ENCODE measurements at regions not wholly inside any gene's neighbourhood (a gene's known extent, or its start where the extent isn't known, plus 50 kb on each side); places are given as distances from the start of the nearest gene placed in this dataset.

DNA sequence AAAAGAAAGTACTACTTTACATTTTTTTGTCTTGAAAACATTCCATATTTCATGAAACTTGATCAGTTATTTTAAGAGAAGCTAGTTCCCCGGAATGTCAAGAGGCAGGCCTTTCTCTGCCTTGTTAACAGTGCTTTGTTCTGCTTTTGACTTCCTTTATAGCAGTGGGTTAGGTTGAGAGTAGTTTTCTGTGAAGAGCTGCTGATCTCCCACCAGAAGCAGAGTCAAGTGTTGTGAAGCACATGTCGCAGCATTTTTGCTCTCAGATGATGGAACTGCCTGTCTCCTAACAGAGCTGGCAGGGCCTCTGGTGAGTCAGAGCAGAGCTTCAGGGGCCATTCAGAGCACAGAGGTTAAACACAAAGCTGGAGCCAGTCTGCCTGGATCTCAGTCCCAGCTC, 871.8 kb downstream of the SLC4A3 start:
- no peaks in the 10 kb centered on the region for H3K36me3 ChIP-seq (ENCODE audit: insufficient read depth, low read length)
- H3K36me3 Mint-ChIP-seq (ENCODE audit: low read depth, unreplicated experiment) = no peaks in the 10 kb centered on the region
- H3K4me3 ChIP-seq (ENCODE audit: insufficient read depth, low read depth, low read length) = no peak overlapping the region
- H2AFZ ChIP-seq (ENCODE audit: low read depth, low read length) = peak overlapping the region; percentile 39
- H3K79me2 ChIP-seq (ENCODE audit: insufficient read depth, low read length) = no peaks in the 10 kb centered on the region
- H4K20me1 ChIP-seq (ENCODE audit: insufficient read depth, low read length) = no peaks in the 10 kb centered on the region
- H3K9me3 ChIP-seq (ENCODE audit: insufficient read depth, low read depth, low read length) = no peaks in the 10 kb centered on the region
- TF ChIP-seq, protein P1, sequence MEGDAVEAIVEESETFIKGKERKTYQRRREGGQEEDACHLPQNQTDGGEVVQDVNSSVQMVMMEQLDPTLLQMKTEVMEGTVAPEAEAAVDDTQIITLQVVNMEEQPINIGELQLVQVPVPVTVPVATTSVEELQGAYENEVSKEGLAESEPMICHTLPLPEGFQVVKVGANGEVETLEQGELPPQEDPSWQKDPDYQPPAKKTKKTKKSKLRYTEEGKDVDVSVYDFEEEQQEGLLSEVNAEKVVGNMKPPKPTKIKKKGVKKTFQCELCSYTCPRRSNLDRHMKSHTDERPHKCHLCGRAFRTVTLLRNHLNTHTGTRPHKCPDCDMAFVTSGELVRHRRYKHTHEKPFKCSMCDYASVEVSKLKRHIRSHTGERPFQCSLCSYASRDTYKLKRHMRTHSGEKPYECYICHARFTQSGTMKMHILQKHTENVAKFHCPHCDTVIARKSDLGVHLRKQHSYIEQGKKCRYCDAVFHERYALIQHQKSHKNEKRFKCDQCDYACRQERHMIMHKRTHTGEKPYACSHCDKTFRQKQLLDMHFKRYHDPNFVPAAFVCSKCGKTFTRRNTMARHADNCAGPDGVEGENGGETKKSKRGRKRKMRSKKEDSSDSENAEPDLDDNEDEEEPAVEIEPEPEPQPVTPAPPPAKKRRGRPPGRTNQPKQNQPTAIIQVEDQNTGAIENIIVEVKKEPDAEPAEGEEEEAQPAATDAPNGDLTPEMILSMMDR (IDR thresholded peaks at IDR 0.05; ENCODE audit: insufficient read depth, low read depth, low read length) = no peak
- no peak for TF ChIP-seq EZH2 (IDR thresholded peaks at IDR 0.05; ENCODE audit: insufficient read depth, low read length)
- no peaks in the 10 kb centered on the region for H3K9me3 Mint-ChIP-seq (ENCODE audit: unreplicated experiment)
- no peaks in the 10 kb centered on the region for H3K27me3 Mint-ChIP-seq (ENCODE audit: low read depth, unreplicated experiment)
- peak; percentile 73 for DNase-seq (ENCODE audit: low read depth)
- H3K27ac ChIP-seq (ENCODE audit: low read depth, low read length) = no peak overlapping the region
- H3K27ac Mint-ChIP-seq (ENCODE audit: unreplicated experiment) = peak overlapping the region; percentile 75
- no peak overlapping the region for H3K9ac ChIP-seq (ENCODE audit: low read length)
- no peak overlapping the region for H3K4me2 ChIP-seq (ENCODE audit: low read length)
- peak; percentile 79 for FAIRE-seq
- H3K4me3 Mint-ChIP-seq (ENCODE audit: unreplicated experiment) = no peak overlapping the region
- H3K4me1 Mint-ChIP-seq (ENCODE audit: low read depth, unreplicated experiment) = peaks cover 10% of the 10 kb centered on the region
- no peaks in the 10 kb centered on the region for H3K27me3 ChIP-seq (ENCODE audit: insufficient read depth, low read length)
- H3K4me1 ChIP-seq (ENCODE audit: insufficient read depth, low read length) = peaks cover 4% of the 10 kb centered on the region

DNA sequence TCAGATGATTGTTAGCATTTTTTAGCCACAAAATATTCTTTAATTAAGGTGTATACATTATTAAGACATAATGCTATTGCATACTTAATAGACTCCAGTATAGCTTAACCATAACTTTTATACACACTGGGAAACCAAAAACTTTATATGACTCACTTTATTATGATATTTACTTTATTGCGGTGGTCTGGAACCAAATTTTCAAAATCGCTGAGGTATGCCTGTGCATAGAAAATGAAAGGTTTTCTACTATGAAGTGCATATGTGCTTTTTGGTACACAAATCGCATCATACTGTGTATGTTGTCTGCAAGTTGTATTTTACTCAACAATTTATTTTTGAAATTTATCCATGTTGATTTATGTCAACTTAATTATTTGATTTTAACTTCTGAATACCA, 875.1 kb downstream of the SLC4A3 start:
- H3K4me1 ChIP-seq (ENCODE audit: insufficient read depth, low read length) = peaks cover 14% of the 10 kb centered on the region
- no peaks in the 10 kb centered on the region for H4K20me1 ChIP-seq (ENCODE audit: insufficient read depth, low read length)
- H3K4me3 Mint-ChIP-seq (ENCODE audit: unreplicated experiment) = no peak overlapping the region
- no peak overlapping the region for H3K9ac ChIP-seq (ENCODE audit: low read length)
- no peak overlapping the region for H3K27ac Mint-ChIP-seq (ENCODE audit: unreplicated experiment)
- H3K9me3 ChIP-seq (ENCODE audit: insufficient read depth, low read depth, low read length) = no peaks in the 10 kb centered on the region
- H3K4me1 Mint-ChIP-seq (ENCODE audit: low read depth, unreplicated experiment) = peaks cover 23% of the 10 kb centered on the region
- H2AFZ ChIP-seq (ENCODE audit: low read depth, low read length) = no peak overlapping the region
- H3K4me2 ChIP-seq (ENCODE audit: low read length) = no peak overlapping the region
- no peak for TF ChIP-seq EZH2 (IDR thresholded peaks at IDR 0.05; ENCODE audit: insufficient read depth, low read length)
- TF ChIP-seq, protein P1 (IDR thresholded peaks at IDR 0.05; ENCODE audit: insufficient read depth, low read depth, low read length) = no peak
- no peaks in the 10 kb centered on the region for H3K27me3 ChIP-seq (ENCODE audit: insufficient read depth, low read length)
- FAIRE-seq = no peak
- no peaks in the 10 kb centered on the region for H3K36me3 Mint-ChIP-seq (ENCODE audit: low read depth, unreplicated experiment)
- no peaks in the 10 kb centered on the region for H3K36me3 ChIP-seq (ENCODE audit: insufficient read depth, low read length)
- no peaks in the 10 kb centered on the region for H3K27me3 Mint-ChIP-seq (ENCODE audit: low read depth, unreplicated experiment)
- no peak for DNase-seq (ENCODE audit: low read depth)
- H3K4me3 ChIP-seq (ENCODE audit: insufficient read depth, low read depth, low read length) = no peak overlapping the region
- no peak overlapping the region for H3K27ac ChIP-seq (ENCODE audit: low read depth, low read length)
- H3K79me2 ChIP-seq (ENCODE audit: insufficient read depth, low read length) = no peaks in the 10 kb centered on the region
- no peaks in the 10 kb centered on the region for H3K9me3 Mint-ChIP-seq (ENCODE audit: unreplicated experiment)

DNA sequence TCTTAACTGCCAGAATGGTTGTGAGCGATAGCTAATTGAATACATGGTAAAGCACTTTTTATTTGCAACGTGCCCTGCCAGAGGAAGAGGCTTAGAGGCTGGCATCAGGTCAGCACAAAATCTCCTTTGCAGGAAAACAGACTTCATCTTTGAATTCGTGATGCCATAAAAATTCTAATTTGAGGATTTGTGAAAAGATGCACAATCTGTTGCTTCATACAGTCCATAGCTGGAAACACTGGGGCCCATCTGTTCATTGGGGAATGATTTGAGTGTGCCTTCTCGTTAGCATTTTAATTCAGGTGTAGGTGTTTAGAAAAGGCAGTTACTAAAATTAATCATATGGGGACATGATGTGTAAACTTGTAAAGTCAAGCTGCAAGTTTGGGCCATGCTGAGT, 876.0 kb downstream of the SLC4A3 start:
- no peaks in the 10 kb centered on the region for H3K79me2 ChIP-seq (ENCODE audit: insufficient read depth, low read length)
- H3K9me3 Mint-ChIP-seq (ENCODE audit: unreplicated experiment) = no peaks in the 10 kb centered on the region
- H4K20me1 ChIP-seq (ENCODE audit: insufficient read depth, low read length) = no peaks in the 10 kb centered on the region
- H3K4me1 ChIP-seq (ENCODE audit: insufficient read depth, low read length) = peaks cover 14% of the 10 kb centered on the region
- TF ChIP-seq, protein P1 (IDR thresholded peaks at IDR 0.05; ENCODE audit: insufficient read depth, low read depth, low read length) = no peak
- no peak for TF ChIP-seq EZH2 (IDR thresholded peaks at IDR 0.05; ENCODE audit: insufficient read depth, low read length)
- H3K9me3 ChIP-seq (ENCODE audit: insufficient read depth, low read depth, low read length) = no peaks in the 10 kb centered on the region
- no peak overlapping the region for H3K4me3 ChIP-seq (ENCODE audit: insufficient read depth, low read depth, low read length)
- H3K4me3 Mint-ChIP-seq (ENCODE audit: unreplicated experiment) = no peak overlapping the region
- FAIRE-seq = no peak
- no peak for DNase-seq (ENCODE audit: low read depth)
- no peak overlapping the region for H3K9ac ChIP-seq (ENCODE audit: low read length)
- H3K36me3 ChIP-seq (ENCODE audit: insufficient read depth, low read length) = no peaks in the 10 kb centered on the region
- no peaks in the 10 kb centered on the region for H3K36me3 Mint-ChIP-seq (ENCODE audit: low read depth, unreplicated experiment)
- no peaks in the 10 kb centered on the region for H3K27me3 ChIP-seq (ENCODE audit: insufficient read depth, low read length)
- H3K27me3 Mint-ChIP-seq (ENCODE audit: low read depth, unreplicated experiment) = no peaks in the 10 kb centered on the region
- H3K4me1 Mint-ChIP-seq (ENCODE audit: low read depth, unreplicated experiment) = peaks cover 23% of the 10 kb centered on the region
- no peak overlapping the region for H3K27ac ChIP-seq (ENCODE audit: low read depth, low read length)
- H2AFZ ChIP-seq (ENCODE audit: low read depth, low read length) = no peak overlapping the region
- no peak overlapping the region for H3K4me2 ChIP-seq (ENCODE audit: low read length)
- H3K27ac Mint-ChIP-seq (ENCODE audit: unreplicated experiment) = no peak overlapping the region
